Activated naive CD8-positive, alpha-beta T cell treated with anti-CD3 and anti-CD28 coated beads, Interleukin-2, amount 50 U/mL, for 24 hours (primary cell): ENCODE measurements at regions not wholly inside any gene's neighbourhood (a gene's known extent, or its start where the extent isn't known, plus 50 kb on each side); places are given as distances from the start of the nearest gene placed in this dataset.

ENCODE experiments used
- ATAC-seq: fragments of 150-1000 bp; cut with Tn5 transposase; one replicate; pipeline ENCODE4 v1.10.0; 2021
- DNase-seq: peaks from one replicate; pipeline ENCODE4 v3.0.0; 2021
- H3K27ac Mint-ChIP-seq: one replicate; pipeline ENCODE4 v1.8.0; 2021; ENCODE audit warnings: mild to moderate bottlenecking, mixed read lengths
- H3K27me3 Mint-ChIP-seq: one replicate; pipeline ENCODE4 v1.8.0; 2021; ENCODE audit warnings: mixed read lengths
- H3K36me3 Mint-ChIP-seq: one replicate; pipeline ENCODE4 v1.8.0; 2021; ENCODE audit warnings: low read depth, mixed read lengths
- H3K4me1 Mint-ChIP-seq: one replicate; pipeline ENCODE4 v1.8.0; 2021; ENCODE audit warnings: mixed read lengths
- H3K4me3 Mint-ChIP-seq: one replicate; pipeline ENCODE4 v1.8.0; 2021; ENCODE audit warnings: mild to moderate bottlenecking, moderate library complexity, mixed read lengths
- H3K9me3 Mint-ChIP-seq: one replicate; pipeline ENCODE4 v1.8.0; 2021; ENCODE audit warnings: mixed read lengths

DNA sequence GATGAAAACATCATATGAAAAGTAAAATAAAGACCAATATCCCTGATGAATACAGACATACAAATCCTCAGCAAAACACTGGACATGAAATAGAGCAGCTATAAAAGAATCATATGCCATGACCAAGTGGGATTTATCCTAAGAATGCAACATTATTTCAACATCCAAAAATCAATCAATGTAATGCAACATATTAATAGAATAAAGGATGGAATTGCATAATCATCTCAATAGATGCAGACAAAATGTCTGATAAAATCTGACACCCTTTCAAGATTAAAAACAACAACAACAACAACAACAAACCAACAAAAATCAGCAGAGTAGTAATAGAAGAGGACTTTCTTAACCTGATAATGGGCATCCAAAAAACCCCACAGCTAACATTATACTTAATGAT lies 63.8 kb upstream of the IL1R1 start:
- H3K27ac Mint-ChIP-seq, result no peak overlapping the region

GRCh38 chr2:102080451-102081242 lies 61.9 kb upstream of the IL1R1 start:
- Mint-ChIP-seq H3K4me3 (no peak overlapping the region), H3K27ac (peak overlapping the region; percentile 15), H3K27me3 (no peaks in the 10 kb centered on the region), H3K9me3 (peaks cover 10% of the 10 kb centered on the region), H3K36me3 (peaks cover 10% of the 10 kb centered on the region), H3K4me1 (peaks cover 56% of the 10 kb centered on the region)
- DNase-seq, result no peak
- no peak for ATAC-seq

More for the DNA sequence above, 63.8 kb upstream of the IL1R1 start:
- Mint-ChIP-seq H3K27me3 (no peaks in the 10 kb centered on the region), H3K9me3 (peaks cover 10% of the 10 kb centered on the region), H3K4me3 (no peak overlapping the region), H3K36me3 (peaks cover 10% of the 10 kb centered on the region), H3K4me1 (peaks cover 44% of the 10 kb centered on the region)
- ATAC-seq (no peak), DNase-seq (no peak)

GRCh38 chr2:102081243-102081522 lies 61.4 kb upstream of the IL1R1 start:
- H3K27me3 Mint-ChIP-seq, result no peaks in the 10 kb centered on the region
- ATAC-seq, result no peak
- no peak overlapping the region for H3K27ac Mint-ChIP-seq
- no peak for DNase-seq
- H3K4me3 Mint-ChIP-seq, result no peak overlapping the region
- peaks cover 10% of the 10 kb centered on the region for H3K9me3 Mint-ChIP-seq
- peaks cover 10% of the 10 kb centered on the region for H3K36me3 Mint-ChIP-seq
- peaks cover 59% of the 10 kb centered on the region for H3K4me1 Mint-ChIP-seq

DNA sequence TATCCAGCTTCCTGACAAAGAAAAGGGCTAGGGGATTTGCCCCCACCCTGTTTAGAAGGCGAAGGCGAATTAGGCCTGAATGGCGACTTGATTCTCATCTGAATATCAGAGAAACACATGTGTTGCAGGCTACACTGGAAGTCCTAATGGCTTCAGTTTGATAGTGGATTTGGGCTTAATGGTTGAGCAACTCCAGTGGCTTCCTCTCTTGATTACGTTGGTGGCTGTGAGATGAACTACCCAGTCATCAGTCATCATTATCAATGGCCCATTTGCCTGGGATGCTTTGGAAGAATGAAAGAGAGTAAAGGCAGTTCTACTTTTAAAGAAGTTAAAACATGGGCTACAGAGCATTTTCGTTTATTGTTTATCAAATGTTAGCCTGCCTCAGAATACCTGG lies 60.9 kb upstream of the IL1R1 start:
- H3K9me3 Mint-ChIP-seq, result peaks cover 10% of the 10 kb centered on the region
- no peak for ATAC-seq
- peak overlapping the region; percentile 4 for H3K27ac Mint-ChIP-seq
- H3K4me3 Mint-ChIP-seq, result no peak overlapping the region
- H3K36me3 Mint-ChIP-seq, result peaks cover 10% of the 10 kb centered on the region
- H3K27me3 Mint-ChIP-seq, result no peaks in the 10 kb centered on the region
- H3K4me1 Mint-ChIP-seq, result peaks cover 59% of the 10 kb centered on the region
- DNase-seq, result no peak

DNA sequence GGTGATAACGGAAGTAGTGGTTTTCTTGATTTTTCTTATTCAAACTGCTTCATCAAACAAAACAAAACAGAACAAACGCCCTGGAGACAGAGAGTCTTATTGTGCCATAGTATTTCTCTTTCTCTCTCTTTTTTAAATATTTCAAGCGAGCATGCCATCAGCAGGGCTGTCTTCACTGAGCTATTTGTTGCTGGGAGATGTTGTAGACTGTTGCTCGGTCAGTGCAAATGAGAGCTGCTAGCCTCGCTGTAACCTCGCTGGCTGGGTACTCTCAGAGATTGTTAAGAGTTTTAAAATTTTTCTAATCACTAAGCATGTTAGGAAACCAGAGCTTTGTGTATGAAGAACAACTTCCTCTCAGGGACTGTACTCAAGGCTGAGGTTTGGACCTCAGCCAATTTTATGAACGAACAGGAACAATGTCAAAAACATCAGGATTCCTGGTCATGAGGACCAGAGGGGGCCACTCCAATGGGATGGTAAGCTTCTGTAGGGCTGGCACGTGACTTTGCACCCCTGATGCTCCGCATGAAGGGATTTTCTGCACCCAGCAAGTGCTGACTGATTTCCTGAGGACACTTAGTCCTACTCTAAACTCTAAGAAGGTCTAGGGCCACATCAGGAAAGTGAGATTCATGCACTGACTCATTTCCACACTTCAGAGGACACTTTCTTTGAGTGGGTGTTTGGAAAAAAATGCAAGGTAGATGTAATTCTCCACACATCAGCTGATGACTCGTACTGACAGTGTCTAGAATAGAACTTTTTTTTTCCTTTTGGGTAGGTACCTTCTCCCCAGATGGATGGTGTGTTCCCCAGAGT lies 59.8 kb upstream of the IL1R1 start:
- Mint-ChIP-seq H3K4me1 (peaks cover 59% of the 10 kb centered on the region), H3K36me3 (peaks cover 8% of the 10 kb centered on the region), H3K4me3 (peak overlapping the region; percentile 54), H3K27ac (peak overlapping the region; percentile 94), H3K9me3 (peaks cover 16% of the 10 kb centered on the region), H3K27me3 (no peaks in the 10 kb centered on the region)
- ATAC-seq, result peak; percentile 97
- peak; percentile 49 for DNase-seq

DNA sequence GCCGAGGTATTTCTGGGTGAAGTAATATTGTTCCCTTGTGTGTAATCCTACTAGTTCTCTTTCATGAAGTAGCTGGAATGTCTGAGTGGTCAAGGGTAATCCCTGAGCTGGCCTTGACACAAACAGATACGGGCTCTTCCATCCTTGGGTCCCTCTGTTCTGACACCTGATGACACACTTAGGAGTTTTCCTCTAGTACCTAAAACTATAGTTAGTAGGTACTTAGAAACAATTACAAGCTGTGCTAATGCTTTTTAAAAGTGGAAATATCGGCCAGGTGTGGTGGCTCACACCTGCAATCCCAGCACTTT lies 59.2 kb upstream of the IL1R1 start:
- Mint-ChIP-seq H3K27me3 (no peaks in the 10 kb centered on the region), H3K36me3 (peaks cover 8% of the 10 kb centered on the region), H3K9me3 (peaks cover 20% of the 10 kb centered on the region), H3K27ac (peak overlapping the region; percentile 94), H3K4me1 (peaks cover 59% of the 10 kb centered on the region), H3K4me3 (no peak overlapping the region)
- ATAC-seq, result no peak
- DNase-seq, result no peak

DNA sequence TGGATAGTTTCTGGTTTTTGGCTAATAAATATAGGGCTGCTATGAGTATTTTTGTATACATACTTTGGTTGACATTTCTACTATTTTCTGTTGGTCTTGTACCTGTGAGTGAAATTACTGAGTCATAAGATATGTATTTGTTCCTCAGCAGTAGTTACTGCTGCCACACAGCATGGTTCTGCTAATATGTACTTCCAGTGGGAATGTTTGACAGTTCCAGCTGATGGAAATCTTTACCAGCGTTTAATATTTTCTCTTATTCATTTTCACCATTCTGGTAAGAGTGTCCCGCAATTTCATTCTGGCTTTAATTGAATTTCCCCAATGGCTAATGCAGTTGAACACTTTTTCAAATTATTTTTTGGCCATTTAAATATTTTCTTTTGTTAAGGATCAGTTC lies 57.9 kb upstream of the IL1R1 start:
- peaks cover 20% of the 10 kb centered on the region for H3K9me3 Mint-ChIP-seq
- no peak for ATAC-seq
- no peaks in the 10 kb centered on the region for H3K27me3 Mint-ChIP-seq
- H3K4me1 Mint-ChIP-seq, result peaks cover 57% of the 10 kb centered on the region
- DNase-seq, result no peak
- no peak overlapping the region for H3K4me3 Mint-ChIP-seq
- H3K36me3 Mint-ChIP-seq, result peaks cover 8% of the 10 kb centered on the region
- H3K27ac Mint-ChIP-seq, result no peak overlapping the region

DNA sequence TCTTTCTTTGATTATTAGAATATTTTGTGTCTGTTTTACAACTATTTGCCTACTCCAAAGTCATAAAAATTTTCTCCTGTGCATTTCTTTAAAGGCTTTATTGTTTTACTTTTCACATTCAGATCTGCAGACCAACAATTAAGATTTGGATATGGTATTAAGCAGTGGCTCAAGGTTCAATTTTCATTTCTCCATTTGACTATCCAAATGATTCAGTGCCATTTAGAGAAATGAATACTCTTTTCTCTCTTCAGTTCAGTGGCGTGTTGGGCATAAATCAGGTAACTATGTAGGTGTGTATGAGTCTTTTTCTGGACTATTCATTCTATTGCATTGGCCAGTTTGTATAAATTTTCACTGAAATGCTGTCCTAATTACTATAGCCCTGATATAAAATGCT lies 57.3 kb upstream of the IL1R1 start:
- ATAC-seq (no peak), DNase-seq (no peak)
- no peak overlapping the region for H3K4me3 Mint-ChIP-seq
- peaks cover 23% of the 10 kb centered on the region for H3K9me3 Mint-ChIP-seq
- H3K27ac Mint-ChIP-seq, result no peak overlapping the region
- H3K4me1 Mint-ChIP-seq, result peaks cover 52% of the 10 kb centered on the region
- peaks cover 10% of the 10 kb centered on the region for H3K36me3 Mint-ChIP-seq
- H3K27me3 Mint-ChIP-seq, result no peaks in the 10 kb centered on the region

DNA sequence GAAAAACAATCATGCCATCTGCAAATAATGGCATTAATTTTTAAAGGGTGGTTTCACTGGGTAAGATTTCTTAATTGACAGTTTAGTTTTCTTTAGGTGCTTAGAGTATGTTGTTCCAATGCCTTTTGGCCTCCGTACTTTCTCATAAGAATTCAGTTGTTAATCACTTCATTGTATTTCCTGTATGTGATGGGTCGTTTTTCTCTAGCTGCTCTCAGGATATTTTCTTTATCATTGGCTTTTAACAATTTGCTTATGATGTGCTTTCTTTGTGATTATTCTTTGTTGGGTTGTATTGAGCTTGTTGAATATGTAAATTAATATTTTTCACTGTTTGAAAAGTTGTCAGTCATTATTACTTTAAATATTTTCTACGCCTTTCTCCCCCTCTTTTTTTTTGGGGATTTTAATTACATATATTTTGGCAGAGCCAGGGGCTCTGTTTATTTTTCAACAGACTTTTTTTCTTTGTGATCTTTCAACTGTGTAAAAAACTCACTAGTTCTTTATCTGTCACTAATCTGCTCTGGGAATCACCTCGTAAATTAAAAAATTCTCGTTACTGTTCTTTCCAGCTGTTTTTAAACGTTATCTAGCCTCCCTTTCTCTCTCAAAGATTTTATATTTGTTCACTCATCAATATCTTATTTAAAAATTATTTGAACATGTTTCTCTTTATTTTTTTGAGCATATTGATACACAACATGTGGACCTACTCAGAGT lies 56.2 kb upstream of the IL1R1 start:
- H3K4me3 Mint-ChIP-seq, result no peak overlapping the region
- ATAC-seq, result no peak

DNA sequence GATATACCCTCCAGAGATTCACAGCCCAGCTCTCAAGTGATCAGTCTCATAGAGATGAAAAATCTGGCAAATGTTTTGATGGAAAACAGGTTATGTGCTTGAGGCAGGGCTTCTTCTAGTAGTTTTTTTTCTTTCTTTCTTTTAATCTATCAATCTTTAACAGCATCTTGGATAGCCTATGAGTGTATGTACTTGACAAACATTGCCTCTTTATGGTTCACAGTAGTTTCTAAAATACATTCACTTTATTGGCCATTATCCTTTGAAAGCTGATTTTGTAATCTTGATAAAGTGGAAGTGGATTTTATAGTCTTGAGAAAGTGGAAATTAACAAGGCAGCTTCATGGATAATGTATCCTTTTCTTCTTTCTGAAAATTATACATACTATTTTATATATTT lies 51.4 kb upstream of the IL1R1 start:
- Mint-ChIP-seq H3K36me3 (peaks cover 9% of the 10 kb centered on the region), H3K4me1 (peaks cover 6% of the 10 kb centered on the region), H3K27ac (no peak overlapping the region), H3K9me3 (peaks cover 31% of the 10 kb centered on the region), H3K27me3 (no peaks in the 10 kb centered on the region), H3K4me3 (no peak overlapping the region)
- ATAC-seq (no peak), DNase-seq (no peak)

More for the DNA sequence above, 56.2 kb upstream of the IL1R1 start:
- DNase-seq, result no peak
- no peaks in the 10 kb centered on the region for H3K27me3 Mint-ChIP-seq
- peaks cover 42% of the 10 kb centered on the region for H3K4me1 Mint-ChIP-seq
- peaks cover 12% of the 10 kb centered on the region for H3K36me3 Mint-ChIP-seq
- H3K27ac Mint-ChIP-seq, result no peak overlapping the region
- H3K9me3 Mint-ChIP-seq, result peaks cover 24% of the 10 kb centered on the region

GRCh38 chr2:102091908-102092307 lies 50.6 kb upstream of the IL1R1 start:
- ATAC-seq, result no peak
- Mint-ChIP-seq H3K27ac (no peak overlapping the region), H3K4me1 (peaks cover 6% of the 10 kb centered on the region), H3K36me3 (peaks cover 9% of the 10 kb centered on the region), H3K27me3 (no peaks in the 10 kb centered on the region), H3K4me3 (no peak overlapping the region), H3K9me3 (peaks cover 31% of the 10 kb centered on the region)
- no peak for DNase-seq

DNA sequence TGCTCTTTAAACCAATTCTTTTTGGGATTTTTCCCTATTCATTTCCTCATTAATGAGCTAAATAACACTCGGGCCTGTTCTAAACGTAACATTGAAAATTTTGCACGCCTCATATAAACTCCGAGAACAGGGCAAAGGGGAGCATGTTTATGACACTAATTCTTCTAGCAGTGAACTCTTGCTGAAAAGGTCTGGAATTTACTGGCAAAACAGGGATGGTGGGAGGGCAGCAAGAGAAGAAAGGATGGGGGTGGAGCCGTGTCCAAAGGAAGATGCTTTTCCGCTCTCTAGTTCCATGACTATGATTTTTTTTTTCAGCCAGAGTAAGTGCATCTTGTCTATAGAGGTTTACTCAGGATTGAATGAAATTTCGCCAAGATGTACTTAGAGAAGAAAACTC lies 50.0 kb upstream of the IL1R1 start:
- DNase-seq (no peak), ATAC-seq (no peak)
- H3K36me3 Mint-ChIP-seq, result peaks cover 9% of the 10 kb centered on the region
- peaks cover 27% of the 10 kb centered on the region for H3K9me3 Mint-ChIP-seq
- H3K4me3 Mint-ChIP-seq, result no peak overlapping the region
- peaks cover 6% of the 10 kb centered on the region for H3K4me1 Mint-ChIP-seq
- no peak overlapping the region for H3K27ac Mint-ChIP-seq
- H3K27me3 Mint-ChIP-seq, result no peaks in the 10 kb centered on the region
